Loucy (cell line): ENCODE measurements at regions not wholly inside any gene's neighbourhood (a gene's known extent, or its start where the extent isn't known, plus 50 kb on each side); places are given as distances from the start of the nearest gene placed in this dataset.
"Not testable (repeated sequence)": the region's sequence is repeated elsewhere in the genome, so short reads cannot be mapped to it uniquely, and the experiment has no call there.

ENCODE experiments used
- H2AFZ ChIP-seq: fragments of 200-600 bp; sonication (generic); 2 replicates; pipeline ENCODE4 v1.6.0; 2016; ENCODE audit warnings: antibody characterized with exemption, mild to moderate bottlenecking, low read length, moderate library complexity
- H3F3A ChIP-seq: fragments of 200-600 bp; 2 replicates; pipeline ENCODE4 v1.6.0; 2016; ENCODE audit warnings: antibody characterized with exemption, low read depth, mild to moderate bottlenecking
- H3K27me3 ChIP-seq: fragments of 200-600 bp; sonication (generic); 2 replicates; pipeline ENCODE4 v1.6.1; 2014; ENCODE audit warnings: low read length, mild to moderate bottlenecking; ENCODE audit not compliant: insufficient read depth, poor library complexity, severe bottlenecking
- H3K36me3 ChIP-seq: fragments of 200-600 bp; sonication (generic); 2 replicates; pipeline ENCODE4 v1.6.1; 2016; ENCODE audit warnings: low read length; ENCODE audit not compliant: insufficient read depth
- H3K4me1 ChIP-seq: fragments of 200-600 bp; sonication (generic); 2 replicates; pipeline ENCODE4 v1.5.1; 2014; ENCODE audit warnings: low read length, mild to moderate bottlenecking; ENCODE audit not compliant: insufficient read depth, poor library complexity, severe bottlenecking
- H3K4me2 ChIP-seq: fragments of 200-600 bp; sonication (generic); 2 replicates; pipeline ENCODE4 v1.6.0; 2014; ENCODE audit warnings: antibody characterized with exemption, low read length, low read depth, mild to moderate bottlenecking; ENCODE audit not compliant: poor library complexity, severe bottlenecking
- H3K4me3 ChIP-seq: fragments of 200-600 bp; sonication (generic); 2 replicates; pipeline ENCODE4 v1.5.1; 2014; ENCODE audit warnings: low read length, mild to moderate bottlenecking, mixed read lengths; ENCODE audit not compliant: poor library complexity, severe bottlenecking
- H3K79me2 ChIP-seq: fragments of 200-600 bp; sonication (generic); 2 replicates; pipeline ENCODE4 v1.6.1; 2014; ENCODE audit warnings: low read length; ENCODE audit not compliant: insufficient read depth
- H3K9ac ChIP-seq: fragments of 200-600 bp; sonication (generic); 2 replicates; pipeline ENCODE4 v1.6.0; 2014; ENCODE audit warnings: mild to moderate bottlenecking, low read depth, low read length, moderate library complexity; ENCODE audit not compliant: poor library complexity, severe bottlenecking
- H3K9me2 ChIP-seq: fragments of 200-600 bp; sonication (generic); replicated peaks from 2 replicates; pipeline ENCODE4 v1.6.1; 2016; ENCODE audit warnings: low read depth, low read length, mixed read lengths
- H3K9me3 ChIP-seq: fragments of 200-600 bp; sonication (generic); 2 replicates; pipeline ENCODE4 v1.6.1; 2014; ENCODE audit warnings: mild to moderate bottlenecking, antibody characterized with exemption, low read length, low read depth; ENCODE audit not compliant: insufficient read depth
- H4K20me1 ChIP-seq: fragments of 200-600 bp; sonication (generic); 2 replicates; pipeline ENCODE4 v1.6.0; 2014; ENCODE audit warnings: antibody characterized with exemption, low read length, mild to moderate bottlenecking; ENCODE audit not compliant: insufficient read depth, poor library complexity, severe bottlenecking
- EZH2phosphoT487 ChIP-seq: fragments of 200-600 bp; IDR thresholded peaks from 2 replicates; pipeline ENCODE4 v1.6.1; 2018; ENCODE audit warnings: antibody characterized with exemption, mild to moderate bottlenecking, moderate library complexity, borderline replicate concordance
- TF ChIP-seq, protein P1 (sequence below): fragments of 200-600 bp; sonication (generic); conservative IDR thresholded peaks from 2 replicates; pipeline ENCODE4 v1.5.1; 2014; ENCODE audit warnings: mild to moderate bottlenecking, antibody characterized with exemption, low read length

DNA sequence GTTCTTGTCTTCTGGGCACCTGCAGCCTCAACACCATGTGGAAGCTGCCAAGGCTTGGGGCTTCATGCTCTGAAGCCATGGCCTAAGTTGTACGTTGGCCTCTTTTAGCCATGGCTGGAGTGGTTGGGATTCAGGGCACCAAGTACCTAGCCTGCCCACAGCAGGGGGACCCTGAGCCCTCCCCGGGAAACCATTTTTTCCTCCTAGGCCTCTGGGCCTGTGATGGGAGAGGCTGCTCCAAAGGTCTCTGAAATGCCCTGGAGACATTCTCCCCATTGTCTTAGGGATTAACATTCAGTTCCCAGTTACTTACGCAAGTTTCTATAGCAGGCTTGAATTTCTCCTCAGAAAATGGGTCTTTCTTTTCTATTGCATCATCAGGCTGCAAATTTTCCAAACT is 269.3 kb downstream of the NAP1L3 start:
- no peak overlapping the region for H3K4me3 ChIP-seq
- H4K20me1 ChIP-seq: no peaks in the 10 kb centered on the region
- no peaks in the 10 kb centered on the region for H3K9me3 ChIP-seq
- TF ChIP-seq EZH2phosphoT487: no peak
- TF ChIP-seq, protein P1, sequence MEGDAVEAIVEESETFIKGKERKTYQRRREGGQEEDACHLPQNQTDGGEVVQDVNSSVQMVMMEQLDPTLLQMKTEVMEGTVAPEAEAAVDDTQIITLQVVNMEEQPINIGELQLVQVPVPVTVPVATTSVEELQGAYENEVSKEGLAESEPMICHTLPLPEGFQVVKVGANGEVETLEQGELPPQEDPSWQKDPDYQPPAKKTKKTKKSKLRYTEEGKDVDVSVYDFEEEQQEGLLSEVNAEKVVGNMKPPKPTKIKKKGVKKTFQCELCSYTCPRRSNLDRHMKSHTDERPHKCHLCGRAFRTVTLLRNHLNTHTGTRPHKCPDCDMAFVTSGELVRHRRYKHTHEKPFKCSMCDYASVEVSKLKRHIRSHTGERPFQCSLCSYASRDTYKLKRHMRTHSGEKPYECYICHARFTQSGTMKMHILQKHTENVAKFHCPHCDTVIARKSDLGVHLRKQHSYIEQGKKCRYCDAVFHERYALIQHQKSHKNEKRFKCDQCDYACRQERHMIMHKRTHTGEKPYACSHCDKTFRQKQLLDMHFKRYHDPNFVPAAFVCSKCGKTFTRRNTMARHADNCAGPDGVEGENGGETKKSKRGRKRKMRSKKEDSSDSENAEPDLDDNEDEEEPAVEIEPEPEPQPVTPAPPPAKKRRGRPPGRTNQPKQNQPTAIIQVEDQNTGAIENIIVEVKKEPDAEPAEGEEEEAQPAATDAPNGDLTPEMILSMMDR: no peak
- H3K9me2 ChIP-seq: no peaks in the 10 kb centered on the region
- H3K9ac ChIP-seq: no peak overlapping the region
- no peak overlapping the region for H3K4me2 ChIP-seq
- no peaks in the 10 kb centered on the region for H3F3A ChIP-seq
- H3K36me3 ChIP-seq: no peaks in the 10 kb centered on the region
- no peaks in the 10 kb centered on the region for H3K27me3 ChIP-seq
- no peaks in the 10 kb centered on the region for H3K79me2 ChIP-seq
- no peak overlapping the region for H2AFZ ChIP-seq
- H3K4me1 ChIP-seq: no peaks in the 10 kb centered on the region

DNA sequence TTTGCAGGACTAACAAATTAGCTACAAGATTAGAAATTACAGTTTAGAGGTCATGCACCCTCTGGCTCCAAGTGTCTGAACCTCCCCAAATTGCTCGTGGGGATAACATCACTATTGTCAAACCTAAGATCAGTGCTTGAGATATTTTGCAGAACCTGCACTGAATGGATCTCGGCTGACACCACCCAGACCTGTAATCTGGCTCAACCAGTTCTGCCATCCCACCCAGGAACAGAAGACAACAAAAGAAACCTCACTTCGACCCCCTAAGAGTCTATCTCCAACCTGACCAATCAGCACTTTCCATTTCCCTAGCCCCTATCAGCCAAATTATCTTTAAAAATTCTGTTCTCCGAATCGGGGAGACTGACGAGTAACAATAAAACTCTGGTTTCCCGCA is 318.7 kb downstream of the NAP1L3 start:
- H3K79me2 ChIP-seq: no peaks in the 10 kb centered on the region
- no peaks in the 10 kb centered on the region for H3K4me1 ChIP-seq
- no peak overlapping the region for H3K9ac ChIP-seq
- H4K20me1 ChIP-seq: no peaks in the 10 kb centered on the region
- H3K9me2 ChIP-seq: no peaks in the 10 kb centered on the region
- no peaks in the 10 kb centered on the region for H3F3A ChIP-seq
- H3K4me3 ChIP-seq: no peak overlapping the region
- H3K4me2 ChIP-seq: no peak overlapping the region
- no peaks in the 10 kb centered on the region for H3K36me3 ChIP-seq
- H3K9me3 ChIP-seq: no peaks in the 10 kb centered on the region
- H3K27me3 ChIP-seq: no peaks in the 10 kb centered on the region
- no peak overlapping the region for H2AFZ ChIP-seq
- TF ChIP-seq EZH2phosphoT487: no peak
- TF ChIP-seq, protein P1: no peak

DNA sequence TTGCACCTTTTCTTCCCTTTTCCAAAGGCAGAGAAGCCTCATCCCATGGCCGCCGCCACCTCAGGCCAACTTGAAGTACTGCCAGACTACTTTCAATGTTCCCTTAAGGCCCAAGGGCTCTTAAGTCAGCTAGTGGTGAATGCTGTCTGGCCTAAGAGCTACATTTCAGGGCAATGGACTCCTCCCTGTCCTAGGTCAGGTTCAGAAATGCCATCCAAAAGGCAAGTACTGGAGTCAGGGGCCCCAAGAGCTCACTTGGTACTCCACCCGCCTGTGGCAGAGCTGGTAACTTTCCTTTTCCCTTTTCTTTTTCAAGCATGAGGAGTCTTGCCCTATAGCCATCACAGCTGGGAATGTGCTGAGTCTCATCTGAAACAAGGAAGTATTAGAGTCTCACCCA is 327.1 kb downstream of the NAP1L3 start:
- no peaks in the 10 kb centered on the region for H3K9me2 ChIP-seq
- no peak overlapping the region for H2AFZ ChIP-seq
- no peaks in the 10 kb centered on the region for H3F3A ChIP-seq
- no peaks in the 10 kb centered on the region for H3K79me2 ChIP-seq
- H3K27me3 ChIP-seq: no peaks in the 10 kb centered on the region
- H3K4me3 ChIP-seq: no peak overlapping the region
- H3K4me1 ChIP-seq: no peaks in the 10 kb centered on the region
- no peak overlapping the region for H3K4me2 ChIP-seq
- no peaks in the 10 kb centered on the region for H4K20me1 ChIP-seq
- H3K9me3 ChIP-seq: no peaks in the 10 kb centered on the region
- no peaks in the 10 kb centered on the region for H3K36me3 ChIP-seq
- no peak overlapping the region for H3K9ac ChIP-seq
- TF ChIP-seq, protein P1: no peak
- TF ChIP-seq EZH2phosphoT487: no peak

DNA sequence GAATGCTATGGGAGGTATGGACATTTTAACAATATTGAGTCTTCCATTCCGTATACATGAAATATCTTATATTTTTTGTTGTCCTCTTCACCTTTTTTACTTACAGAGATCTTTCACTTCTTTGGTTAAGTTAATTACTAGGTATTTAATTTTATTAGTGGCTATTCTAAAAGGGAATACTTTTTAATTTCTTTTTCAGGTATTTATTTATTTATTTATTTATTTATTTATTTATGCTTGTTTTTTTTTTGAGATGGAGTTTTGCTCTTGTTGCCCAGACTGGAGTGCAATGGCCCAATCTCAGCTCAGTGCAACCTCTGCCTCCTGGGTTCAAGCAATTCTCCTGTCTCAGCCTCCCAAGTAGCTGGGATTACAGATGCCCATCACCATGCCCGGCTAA is 329.1 kb downstream of the NAP1L3 start:
- not testable (repeated sequence) for H2AFZ ChIP-seq, H3F3A ChIP-seq, H3K4me1 ChIP-seq, H3K9me2 ChIP-seq, H3K9ac ChIP-seq, H3K36me3 ChIP-seq, H3K9me3 ChIP-seq, H3K79me2 ChIP-seq, H3K27me3 ChIP-seq, H3K4me3 ChIP-seq, H3K4me2 ChIP-seq, H4K20me1 ChIP-seq
